GM13977 (cell line): ENCODE measurements at regions not wholly inside any gene's neighbourhood (a gene's known extent, or its start where the extent isn't known, plus 50 kb on each side); places are given as distances from the start of the nearest gene placed in this dataset.

Source experiments
- DNase-seq: peaks from one replicate; pipeline ENCODE4 v3.0.0; 2012; ENCODE audit warnings: low spot score
- in situ Hi-C: fragments of 300-500 bp; cut with MboI; formaldehyde crosslinking; loops from one replicate; pipeline ENCODE4 v1.12.0; 2022; ENCODE audit warnings: low sequenced_read_pairs, low pct_unique_long_range_greater_than_20kb, mixed read lengths, inconsistent platforms; ENCODE audit not compliant: unreplicated experiment
- TF ChIP-seq, protein P1 (sequence below): IDR thresholded peaks from 2 replicates; pipeline ENCODE4 v1.5.1; 2012; ENCODE audit warnings: mild to moderate bottlenecking, control low read depth; ENCODE audit not compliant: insufficient read depth; ENCODE audit errors: extremely low read depth, missing control alignments

- in situ Hi-C loops, result no loop called here
- no peak for DNase-seq
Observed at GRCh38 chr3:75978686-75979085, 193.3 kb upstream of the ZNF717 start.

GRCh38 chr3:75981401-75981800, 196.1 kb upstream of the ZNF717 start:
- TF ChIP-seq, protein P1, sequence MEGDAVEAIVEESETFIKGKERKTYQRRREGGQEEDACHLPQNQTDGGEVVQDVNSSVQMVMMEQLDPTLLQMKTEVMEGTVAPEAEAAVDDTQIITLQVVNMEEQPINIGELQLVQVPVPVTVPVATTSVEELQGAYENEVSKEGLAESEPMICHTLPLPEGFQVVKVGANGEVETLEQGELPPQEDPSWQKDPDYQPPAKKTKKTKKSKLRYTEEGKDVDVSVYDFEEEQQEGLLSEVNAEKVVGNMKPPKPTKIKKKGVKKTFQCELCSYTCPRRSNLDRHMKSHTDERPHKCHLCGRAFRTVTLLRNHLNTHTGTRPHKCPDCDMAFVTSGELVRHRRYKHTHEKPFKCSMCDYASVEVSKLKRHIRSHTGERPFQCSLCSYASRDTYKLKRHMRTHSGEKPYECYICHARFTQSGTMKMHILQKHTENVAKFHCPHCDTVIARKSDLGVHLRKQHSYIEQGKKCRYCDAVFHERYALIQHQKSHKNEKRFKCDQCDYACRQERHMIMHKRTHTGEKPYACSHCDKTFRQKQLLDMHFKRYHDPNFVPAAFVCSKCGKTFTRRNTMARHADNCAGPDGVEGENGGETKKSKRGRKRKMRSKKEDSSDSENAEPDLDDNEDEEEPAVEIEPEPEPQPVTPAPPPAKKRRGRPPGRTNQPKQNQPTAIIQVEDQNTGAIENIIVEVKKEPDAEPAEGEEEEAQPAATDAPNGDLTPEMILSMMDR, result no peak
- in situ Hi-C loops, result no loop called here
- no peak for DNase-seq

More at GRCh38 chr3:75978686-75979085, 193.3 kb upstream of the ZNF717 start:
- TF ChIP-seq, protein P1, result no peak

DNA sequence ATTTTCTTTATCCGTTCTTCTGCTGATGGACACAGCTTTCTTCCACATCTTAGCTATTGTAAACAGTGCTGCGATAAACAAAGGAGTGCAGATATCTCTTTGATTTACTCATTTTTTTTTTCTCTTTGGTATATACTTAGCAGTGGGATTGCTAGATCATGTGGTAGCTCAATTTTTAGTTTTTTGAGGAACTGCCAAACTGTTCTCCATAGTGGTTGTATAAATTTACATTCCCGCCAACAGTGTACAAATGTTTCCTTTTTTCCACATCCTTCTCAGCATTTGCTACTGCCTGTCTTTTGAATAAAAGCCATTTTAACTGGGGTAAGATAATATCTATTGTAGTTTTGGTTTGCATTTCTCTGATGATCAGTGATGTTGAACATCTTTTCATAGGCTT, 196.8 kb upstream of the ZNF717 start:
- no peak for DNase-seq

GRCh38 chr3:75983111-75983510, 197.8 kb upstream of the ZNF717 start:
- DNase-seq, result no peak
- in situ Hi-C loops, result no loop called here
- TF ChIP-seq, protein P1, result no peak

More for the DNA sequence above, 196.8 kb upstream of the ZNF717 start:
- in situ Hi-C loops, result no loop called here
- TF ChIP-seq, protein P1, result no peak

DNA sequence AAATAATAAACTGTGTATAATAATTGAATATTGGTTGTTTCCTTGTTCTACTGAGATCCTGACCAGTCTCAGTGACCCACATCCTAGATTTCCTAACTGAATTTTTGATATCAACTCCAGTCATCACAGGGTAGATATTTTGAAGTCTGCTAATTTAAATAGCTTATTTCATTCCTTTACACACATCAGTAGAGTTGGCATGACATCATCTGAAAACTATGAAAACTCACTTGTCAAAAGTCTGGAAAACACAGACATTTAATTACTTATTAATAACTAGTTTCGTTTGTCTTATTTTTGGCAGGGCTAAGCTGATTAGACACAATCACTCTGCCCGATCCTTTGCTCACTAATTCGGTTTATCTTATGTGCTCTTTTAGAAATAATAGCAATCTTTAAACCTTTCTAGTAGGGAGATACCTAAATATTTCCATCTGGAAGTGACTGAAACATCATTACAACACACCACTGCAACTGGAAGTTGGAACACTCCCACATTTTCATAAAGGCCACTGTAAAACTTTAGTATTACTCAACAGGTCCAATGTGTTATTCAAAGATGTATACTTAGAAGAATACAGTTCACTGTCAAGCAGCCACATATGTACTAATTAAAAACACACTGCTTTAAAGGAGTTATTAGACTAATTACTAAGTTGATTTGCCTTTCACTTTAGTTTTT, 198.4 kb upstream of the ZNF717 start:
- in situ Hi-C loops, result no loop called here
- DNase-seq, result no peak
- TF ChIP-seq, protein P1, result no peak

DNA sequence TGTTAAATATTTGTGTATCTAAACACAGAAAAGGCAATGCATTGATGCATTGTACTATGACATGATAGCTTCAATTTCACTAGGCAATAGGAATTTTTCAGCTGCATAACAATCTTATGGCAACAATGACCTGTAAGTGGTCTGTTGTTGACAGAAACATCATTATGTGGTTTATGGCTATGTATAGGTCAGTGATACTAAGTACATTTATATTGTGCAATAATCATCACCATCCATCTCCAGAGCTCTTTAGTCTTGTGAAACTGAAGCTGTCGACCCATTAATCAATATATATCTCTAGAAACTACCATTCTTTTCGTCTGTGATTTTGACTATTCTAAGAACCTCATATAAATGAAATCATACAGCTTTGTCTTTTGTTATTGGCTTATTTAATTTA, 200.1 kb upstream of the ZNF717 start:
- TF ChIP-seq, protein P1, result no peak
- in situ Hi-C loops, result no loop called here
- DNase-seq, result no peak
